Caco-2 (cell line): ENCODE measurements at regions not wholly inside any gene's neighbourhood (a gene's known extent, or its start where the extent isn't known, plus 50 kb on each side); places are given as distances from the start of the nearest gene placed in this dataset.

ENCODE experiments used
- BruUV-seq: library from RNA; stranded (reverse); fragments of 400-500 nt; replicated peaks from 2 replicates; lab custom pipeline; 2021; lab: Mats Ljungman, UMichigan
- CTCF ChIA-PET: fragments of 300-600 bp; sonication (Branson Sonifier 250); formaldehyde crosslinking; loops from one replicate; lab custom pipeline; 2022; ENCODE audit warnings: antibody characterized with exemption; lab: Charles Lee
- POLR2A ChIA-PET: fragments of 300-600 bp; sonication (Branson Sonifier 250); formaldehyde crosslinking; loops from one replicate; lab custom pipeline; 2022; ENCODE audit warnings: antibody characterized with exemption; lab: Charles Lee
- DNase-seq, 2 experiments: peaks; one replicate each; pipeline versions ENCODE4 v3.0.0 to v3.0.0-alpha.2; 2020 to 2022
- H3K27me3 ChIP-seq: replicated peaks from 2 replicates; pipeline ENCODE4 v1.6.0; 2011; ENCODE audit warnings: low read length; ENCODE audit not compliant: control insufficient read depth, insufficient read depth
- H3K36me3 ChIP-seq: 2 replicates; pipeline ENCODE4 v1.5.1; 2011; ENCODE audit warnings: low read length; ENCODE audit not compliant: control insufficient read depth, insufficient read depth
- H3K4me1 ChIP-seq: fragments of 250-450 bp; sonication (Bioruptor Pico); 2 replicates; pipeline ENCODE4 v1.5.1; 2020; ENCODE audit warnings: mild to moderate bottlenecking
- H3K4me3 ChIP-seq: 2 replicates; pipeline ENCODE4 v1.5.1; 2011; ENCODE audit warnings: low read depth, mild to moderate bottlenecking, control low read depth, low read length
- H3K9me3 ChIP-seq: fragments of 250-450 bp; sonication (Bioruptor Pico); 2 replicates; pipeline ENCODE4 v1.5.1; 2020; ENCODE audit warnings: mild to moderate bottlenecking, moderate library complexity
- H3K27ac Mint-ChIP-seq: one replicate; pipeline ENCODE4 v1.8.0; 2022; ENCODE audit warnings: mixed read lengths; ENCODE audit not compliant: unreplicated experiment
- H3K27me3 Mint-ChIP-seq: one replicate; pipeline ENCODE4 v1.8.0; 2022; ENCODE audit warnings: mixed read lengths; ENCODE audit not compliant: insufficient read depth, unreplicated experiment
- H3K36me3 Mint-ChIP-seq: one replicate; pipeline ENCODE4 v1.8.0; 2022; ENCODE audit warnings: mild to moderate bottlenecking, mixed read lengths; ENCODE audit not compliant: insufficient read depth, unreplicated experiment
- H3K4me1 Mint-ChIP-seq: one replicate; pipeline ENCODE4 v1.8.0; 2022; ENCODE audit warnings: low read depth, mixed read lengths; ENCODE audit not compliant: unreplicated experiment
- H3K4me3 Mint-ChIP-seq: one replicate; pipeline ENCODE4 v1.8.0; 2022; ENCODE audit warnings: mild to moderate bottlenecking, moderate library complexity, mixed read lengths; ENCODE audit not compliant: unreplicated experiment
- H3K9me3 Mint-ChIP-seq: one replicate; pipeline ENCODE4 v1.8.0; 2022; ENCODE audit warnings: mixed read lengths; ENCODE audit not compliant: unreplicated experiment
- intact Hi-C: fragments of 100-400 bp; cut with micrococcal nuclease; formaldehyde crosslinking; loops from one replicate; pipeline ENCODE4 v1.10.0; 2022; ENCODE audit not compliant: unreplicated experiment
- TF ChIP-seq, protein P1 (sequence below), 2 experiments: fragments of 200-600 bp in 1 of 2; IDR thresholded peaks; 1 replicate in 1 of 2; 2 replicates in 1 of 2; pipeline versions ENCODE4 v1.5.1 to v1.8.0; 2011 to 2022; ENCODE audit warnings: antibody characterized with exemption in 1 of 2, control low read depth in 1 of 2, inconsistent platforms in 1 of 2, low read depth in 1 of 2, low read length in 1 of 2, mild to moderate bottlenecking in 1 of 2, moderate library complexity in 1 of 2; ENCODE audit not compliant: insufficient read depth in 1 of 2, severe bottlenecking in 1 of 2, unreplicated experiment in 1 of 2

DNA sequence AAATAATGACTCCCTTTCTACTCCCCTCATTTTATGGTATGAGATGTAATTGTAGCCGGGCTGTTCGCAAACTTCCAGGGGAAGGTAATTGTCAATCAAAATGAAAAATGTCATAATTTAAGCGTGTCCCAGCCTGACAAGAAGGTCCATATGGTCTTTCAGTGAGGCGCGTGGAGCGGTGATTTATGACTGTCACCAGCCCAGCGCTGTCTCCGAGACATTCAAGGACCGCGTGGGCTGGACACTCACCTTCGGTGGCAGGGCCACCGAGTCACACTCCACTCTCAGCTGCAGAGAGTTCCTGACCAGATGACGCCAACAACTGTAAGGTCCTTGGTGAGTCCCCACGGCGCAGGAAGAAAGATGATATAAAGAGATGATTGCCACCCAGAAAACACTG is 157.7 kb upstream of the TNRC6C start:
- Mint-ChIP-seq H3K36me3 (no peaks in the 10 kb centered on the region), H3K27me3 (peaks cover 39% of the 10 kb centered on the region), H3K27ac (no peak overlapping the region), H3K4me1 (no peaks in the 10 kb centered on the region), H3K9me3 (no peaks in the 10 kb centered on the region), H3K4me3 (no peak overlapping the region)
- ChIA-PET POLR2A (no interaction called here), CTCF (no interaction called here)
- BruUV-seq, result no TSS peak
- no peak for DNase-seq
- peaks cover 3% of the 10 kb centered on the region for H3K27me3 ChIP-seq
- H3K4me3 ChIP-seq, result no peak overlapping the region
- no peaks in the 10 kb centered on the region for H3K4me1 ChIP-seq
- H3K9me3 ChIP-seq, result no peaks in the 10 kb centered on the region
- TF ChIP-seq, protein P1, sequence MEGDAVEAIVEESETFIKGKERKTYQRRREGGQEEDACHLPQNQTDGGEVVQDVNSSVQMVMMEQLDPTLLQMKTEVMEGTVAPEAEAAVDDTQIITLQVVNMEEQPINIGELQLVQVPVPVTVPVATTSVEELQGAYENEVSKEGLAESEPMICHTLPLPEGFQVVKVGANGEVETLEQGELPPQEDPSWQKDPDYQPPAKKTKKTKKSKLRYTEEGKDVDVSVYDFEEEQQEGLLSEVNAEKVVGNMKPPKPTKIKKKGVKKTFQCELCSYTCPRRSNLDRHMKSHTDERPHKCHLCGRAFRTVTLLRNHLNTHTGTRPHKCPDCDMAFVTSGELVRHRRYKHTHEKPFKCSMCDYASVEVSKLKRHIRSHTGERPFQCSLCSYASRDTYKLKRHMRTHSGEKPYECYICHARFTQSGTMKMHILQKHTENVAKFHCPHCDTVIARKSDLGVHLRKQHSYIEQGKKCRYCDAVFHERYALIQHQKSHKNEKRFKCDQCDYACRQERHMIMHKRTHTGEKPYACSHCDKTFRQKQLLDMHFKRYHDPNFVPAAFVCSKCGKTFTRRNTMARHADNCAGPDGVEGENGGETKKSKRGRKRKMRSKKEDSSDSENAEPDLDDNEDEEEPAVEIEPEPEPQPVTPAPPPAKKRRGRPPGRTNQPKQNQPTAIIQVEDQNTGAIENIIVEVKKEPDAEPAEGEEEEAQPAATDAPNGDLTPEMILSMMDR (IDR thresholded peaks at IDR 0.05; ENCODE audit: insufficient read depth in 1 of 2, low read depth in 1 of 2, low read length in 1 of 2, severe bottlenecking in 1 of 2, unreplicated experiment in 1 of 2), result no peak
- intact Hi-C loops, result no loop called here
- no peaks in the 10 kb centered on the region for H3K36me3 ChIP-seq

DNA sequence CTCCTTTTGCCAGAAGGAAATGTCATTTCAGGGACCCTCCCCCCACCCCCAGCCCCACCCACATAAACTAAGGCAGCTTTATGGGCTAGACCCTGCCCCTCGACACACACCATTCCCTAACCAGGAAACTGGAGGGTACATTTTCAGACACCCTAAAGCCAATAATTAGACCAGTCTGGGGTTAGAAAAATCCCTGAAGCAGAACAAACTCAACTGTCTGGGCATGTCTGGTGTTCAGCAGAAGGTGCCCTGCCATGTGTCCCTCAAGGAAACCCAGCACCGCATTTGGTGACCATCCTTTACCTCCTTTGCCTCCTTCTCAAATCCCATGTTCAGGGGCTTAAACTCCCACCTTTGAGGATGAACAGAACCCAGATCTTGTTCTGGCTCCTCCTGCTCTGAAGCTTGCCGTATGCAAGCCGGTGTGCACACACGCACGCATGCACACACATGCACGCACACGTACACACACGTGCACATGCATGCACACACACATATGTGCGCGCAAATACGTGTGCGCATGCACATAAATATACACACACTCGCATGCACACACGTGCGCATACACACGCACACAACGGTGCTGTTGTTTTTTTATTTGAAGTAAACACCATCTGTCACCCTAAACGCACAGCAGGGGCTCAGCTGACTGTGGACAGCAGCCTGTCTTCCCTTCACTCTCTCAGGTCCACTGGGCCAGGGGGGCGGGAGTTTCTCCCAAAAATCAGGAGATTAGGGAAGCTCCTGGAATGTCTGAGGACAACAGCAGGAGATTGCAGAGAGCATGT is 156.8 kb upstream of the TNRC6C start:
- BruUV-seq, result no TSS peak
- H3K27me3 Mint-ChIP-seq, result peaks cover 36% of the 10 kb centered on the region

DNA sequence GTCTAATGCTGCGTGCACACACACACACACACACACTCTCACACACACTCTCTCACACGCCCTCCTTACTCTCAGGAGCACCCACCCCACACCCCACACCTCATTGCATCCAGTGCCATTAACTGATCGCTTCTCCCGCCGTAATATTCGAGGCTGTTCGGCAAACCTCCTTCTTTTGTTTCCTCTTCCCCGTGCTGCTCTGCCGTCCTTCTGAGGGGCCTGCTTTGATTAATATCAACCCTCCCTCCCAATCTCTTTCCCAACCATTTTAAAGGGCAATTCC is 156.2 kb upstream of the TNRC6C start:
- H3K4me3 Mint-ChIP-seq, result no peak overlapping the region
- peaks cover 36% of the 10 kb centered on the region for H3K27me3 Mint-ChIP-seq
- CTCF ChIA-PET, result no interaction called here

More for the DNA sequence above, 156.8 kb upstream of the TNRC6C start:
- CTCF ChIA-PET, result no interaction called here
- Histone ChIP-seq H3K27me3 (peaks cover 3% of the 10 kb centered on the region), H3K4me1 (no peaks in the 10 kb centered on the region), H3K36me3 (no peaks in the 10 kb centered on the region), H3K9me3 (no peaks in the 10 kb centered on the region), H3K4me3 (no peak overlapping the region)
- Mint-ChIP-seq H3K4me3 (no peak overlapping the region), H3K36me3 (no peaks in the 10 kb centered on the region), H3K27ac (no peak overlapping the region), H3K4me1 (no peaks in the 10 kb centered on the region), H3K9me3 (no peaks in the 10 kb centered on the region)
- intact Hi-C loops, result no loop called here
- POLR2A ChIA-PET, result no interaction called here
- DNase-seq, result no peak
- TF ChIP-seq, protein P1 (IDR thresholded peaks at IDR 0.05; ENCODE audit: insufficient read depth in 1 of 2, low read depth in 1 of 2, low read length in 1 of 2, severe bottlenecking in 1 of 2, unreplicated experiment in 1 of 2), result no peak

More for the DNA sequence above, 156.2 kb upstream of the TNRC6C start:
- Mint-ChIP-seq H3K9me3 (no peaks in the 10 kb centered on the region), H3K27ac (no peak overlapping the region), H3K36me3 (no peaks in the 10 kb centered on the region), H3K4me1 (no peaks in the 10 kb centered on the region)
- H3K4me3 ChIP-seq, result no peak overlapping the region
- H3K9me3 ChIP-seq, result no peaks in the 10 kb centered on the region
- no peaks in the 10 kb centered on the region for H3K4me1 ChIP-seq
- no TSS peak for BruUV-seq
- peaks cover 3% of the 10 kb centered on the region for H3K27me3 ChIP-seq
- intact Hi-C loops, result no loop called here
- TF ChIP-seq, protein P1 (IDR thresholded peaks at IDR 0.05; ENCODE audit: insufficient read depth in 1 of 2, low read depth in 1 of 2, low read length in 1 of 2, severe bottlenecking in 1 of 2, unreplicated experiment in 1 of 2), result no peak
- POLR2A ChIA-PET, result no interaction called here
- DNase-seq, result no peak
- no peaks in the 10 kb centered on the region for H3K36me3 ChIP-seq
